ENCODE measurements at regions not wholly inside any gene's neighbourhood (a gene's known extent, or its start where the extent isn't known, plus 50 kb on each side); places are given as distances from the start of the nearest gene placed in this dataset.

DNA sequence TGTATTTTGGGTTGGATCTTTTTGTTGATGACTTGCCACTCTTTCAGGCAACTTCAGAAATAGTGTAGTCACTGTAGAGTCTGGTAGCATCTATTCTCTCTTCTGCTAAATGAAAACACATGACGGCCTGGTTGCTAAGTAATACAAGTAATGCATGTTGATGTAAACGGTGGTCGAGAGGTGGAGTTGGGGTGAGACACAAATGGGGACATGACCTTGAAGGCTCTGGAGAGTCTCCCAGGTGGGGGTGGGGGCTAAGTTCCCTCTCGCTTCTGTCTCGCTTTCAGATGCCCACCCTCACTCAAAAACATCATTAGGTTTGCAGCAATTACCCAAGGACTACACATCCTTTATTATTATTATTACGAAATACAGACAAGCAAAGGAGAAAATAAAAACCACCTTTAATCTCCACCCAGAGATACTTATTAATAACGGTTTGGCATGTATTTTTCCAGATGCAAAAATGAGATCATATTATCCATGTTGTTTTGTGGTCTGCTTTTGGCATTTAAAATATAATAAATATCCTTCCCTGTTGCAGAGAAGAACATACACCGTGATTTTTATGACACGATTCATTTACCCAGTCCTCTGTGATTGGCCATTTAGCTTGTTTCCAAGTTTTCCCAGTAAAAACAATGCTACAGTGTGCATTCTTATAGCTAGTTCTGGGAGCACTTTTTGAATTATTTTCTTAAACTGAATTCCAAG lies 138.1 kb downstream of the MIS18A start:
- no peak for TF ChIP-seq CTCF (IDR thresholded peaks at IDR 0.05)

DNA sequence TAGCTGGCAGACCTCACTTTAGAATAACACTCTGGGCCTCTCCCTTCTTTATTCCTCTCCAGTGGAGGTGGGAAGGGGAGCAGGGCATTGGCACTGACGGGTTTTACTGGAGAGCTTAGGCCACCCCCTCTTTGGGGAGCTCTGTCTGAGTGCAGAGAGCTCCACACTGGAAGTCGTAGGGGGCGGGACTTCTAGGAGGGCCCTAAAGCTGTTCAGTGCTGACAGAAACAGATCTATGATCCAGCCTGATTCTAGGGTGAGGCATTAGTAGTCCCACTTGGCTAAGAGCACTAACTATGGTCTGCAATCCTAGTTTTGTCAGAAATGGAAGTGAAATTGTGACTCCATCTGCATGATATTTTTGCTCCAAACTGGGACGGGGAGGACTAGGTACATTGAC lies 138.7 kb downstream of the MIS18A start:
- TF ChIP-seq CTCF (IDR thresholded peaks at IDR 0.05), result no peak

DNA sequence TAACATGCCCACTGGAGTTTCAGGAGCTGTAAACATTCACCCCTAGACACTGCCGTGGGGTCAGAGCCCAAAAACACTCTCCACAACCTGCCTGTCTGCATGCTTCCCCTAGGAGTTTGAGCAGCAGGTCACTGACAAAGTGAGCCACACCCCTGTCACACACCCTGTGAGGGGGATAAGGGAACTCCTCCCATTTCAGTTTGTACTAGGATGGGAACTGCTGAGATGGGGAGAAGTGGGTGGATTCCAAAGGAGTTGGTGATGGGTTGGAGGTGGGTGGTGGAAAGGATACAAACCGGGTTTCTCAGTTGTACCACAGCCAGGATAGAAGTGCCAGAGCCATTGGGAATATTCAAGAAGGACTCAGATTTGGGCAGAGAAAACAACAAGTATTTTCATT lies 140.2 kb downstream of the MIS18A start:
- no peak for TF ChIP-seq CTCF (IDR thresholded peaks at IDR 0.05)

DNA sequence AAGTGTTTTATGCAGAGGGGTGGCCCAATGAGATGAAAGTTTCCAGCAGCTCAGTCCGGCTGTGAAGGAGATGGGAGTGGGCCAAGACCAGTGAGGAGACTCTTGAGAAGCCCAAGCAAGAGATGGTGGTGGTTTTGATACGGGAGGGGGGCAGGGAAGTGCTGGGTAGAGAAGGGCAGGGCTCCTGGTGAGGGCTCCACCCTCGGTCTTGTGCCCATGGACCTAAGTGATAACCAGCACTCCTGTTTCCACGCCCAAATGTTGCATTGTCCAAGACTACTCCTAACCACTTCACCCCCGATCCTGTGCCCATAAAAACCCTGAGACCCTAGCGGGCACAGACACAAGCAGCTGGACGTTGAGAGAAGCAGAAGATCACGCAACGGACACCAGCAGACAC lies 140.9 kb downstream of the MIS18A start:
- TF ChIP-seq CTCF (IDR thresholded peaks at IDR 0.05), result no peak

DNA sequence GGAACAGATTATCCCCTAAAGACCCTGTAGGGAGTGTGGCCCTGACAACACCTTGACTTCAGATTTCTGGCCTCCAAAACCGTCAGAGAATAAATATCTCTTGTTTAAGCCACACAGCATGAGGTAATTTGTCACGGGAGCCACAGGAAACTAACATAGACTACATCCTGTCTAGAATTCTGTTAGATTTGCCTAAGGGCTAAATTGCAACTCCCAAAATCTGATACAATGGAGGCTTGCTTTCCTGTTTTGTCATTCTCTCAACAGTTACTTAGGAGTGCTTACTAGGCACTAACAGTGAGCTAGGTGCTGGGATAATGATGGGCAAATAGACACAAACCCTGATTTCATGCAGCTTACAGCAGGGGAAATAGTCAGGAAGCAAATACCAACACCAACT lies 141.6 kb downstream of the MIS18A start:
- TF ChIP-seq CTCF (IDR thresholded peaks at IDR 0.05), result no peak

DNA sequence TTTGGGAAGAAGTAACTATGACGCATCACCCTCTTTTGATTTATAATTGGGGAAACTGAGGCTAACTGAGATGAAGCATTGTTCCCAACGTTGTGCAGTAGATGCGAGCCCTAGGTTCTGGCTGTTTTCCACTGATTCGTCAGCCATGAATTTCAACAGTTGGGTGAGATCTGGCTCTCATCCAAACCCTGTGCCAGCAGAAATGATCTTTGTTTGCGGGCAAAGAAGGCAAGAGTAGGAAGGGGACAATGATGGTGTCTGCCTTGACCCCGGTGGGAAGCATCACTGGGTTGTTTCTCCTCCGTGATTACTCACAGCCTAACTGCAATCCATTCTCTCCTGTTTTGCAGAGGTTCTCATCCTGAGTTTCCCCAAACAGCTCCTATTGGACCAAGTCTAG lies 142.3 kb downstream of the MIS18A start:
- TF ChIP-seq CTCF (IDR thresholded peaks at IDR 0.05), result no peak

GRCh38 chr21:32135401-32136363 lies 143.2 kb downstream of the MIS18A start:
- TF ChIP-seq CTCF (IDR thresholded peaks at IDR 0.05), result no peak
